Hepatocyte (in vitro differentiated cells): ENCODE measurements at regions not wholly inside any gene's neighbourhood (a gene's known extent, or its start where the extent isn't known, plus 50 kb on each side); places are given as distances from the start of the nearest gene placed in this dataset.

Experiments used
- DNase-seq: peaks from one replicate; pipeline ENCODE4 v3.0.0-alpha.2; 2016; ENCODE audit warnings: low spot score
- H2AFZ ChIP-seq: fragments of 200-600 bp; sonication (generic); 2 replicates; pipeline ENCODE4 v1.6.0; 2016; ENCODE audit warnings: antibody characterized with exemption, mild to moderate bottlenecking
- H3K27ac ChIP-seq: fragments of 200-600 bp; sonication (generic); 2 replicates; pipeline ENCODE4 v1.5.1; 2016; ENCODE audit warnings: mild to moderate bottlenecking
- H3K27me3 ChIP-seq: fragments of 200-600 bp; sonication (generic); 2 replicates; pipeline ENCODE4 v1.6.1; 2016
- H3K36me3 ChIP-seq: fragments of 200-600 bp; sonication (generic); replicated peaks from 2 replicates; pipeline ENCODE4 v1.5.1; 2016; ENCODE audit warnings: low read depth; ENCODE audit not compliant: insufficient read depth
- H3K4me1 ChIP-seq: fragments of 200-600 bp; sonication (generic); 2 replicates; pipeline ENCODE4 v1.5.1; 2016; ENCODE audit warnings: mild to moderate bottlenecking, moderate library complexity; ENCODE audit not compliant: insufficient read depth
- H3K4me2 ChIP-seq: fragments of 200-600 bp; sonication (generic); 2 replicates; pipeline ENCODE4 v1.6.0; 2016
- H3K4me3 ChIP-seq: fragments of 200-600 bp; sonication (generic); 2 replicates; pipeline ENCODE4 v1.5.1; 2016; ENCODE audit warnings: mild to moderate bottlenecking
- H3K79me2 ChIP-seq: fragments of 200-600 bp; sonication (generic); 2 replicates; pipeline ENCODE4 v1.6.0; 2017; ENCODE audit warnings: mild to moderate bottlenecking
- H3K9me2 ChIP-seq: fragments of 200-600 bp; sonication (generic); replicated peaks from 2 replicates; pipeline ENCODE4 v1.6.0; 2017; ENCODE audit warnings: mild to moderate bottlenecking; ENCODE audit not compliant: insufficient read depth
- H3K9me3 ChIP-seq: fragments of 200-600 bp; sonication (generic); 2 replicates; pipeline ENCODE4 v1.5.1; 2016; ENCODE audit warnings: low read depth, mild to moderate bottlenecking
- H4K20me1 ChIP-seq: fragments of 200-600 bp; sonication (generic); 2 replicates; pipeline ENCODE4 v1.6.0; 2016; ENCODE audit warnings: mild to moderate bottlenecking; ENCODE audit not compliant: insufficient read depth, poor library complexity, severe bottlenecking
- CTCF ChIP-seq: fragments of 200-600 bp; sonication (generic); IDR thresholded peaks from 2 replicates; pipeline ENCODE4 v1.5.1; 2016; ENCODE audit warnings: antibody characterized with exemption, mild to moderate bottlenecking; ENCODE audit not compliant: poor library complexity
- EZH2 ChIP-seq: fragments of 200-600 bp; sonication (generic); IDR thresholded peaks from 2 replicates; pipeline ENCODE4 v1.6.1; 2016; ENCODE audit warnings: antibody characterized with exemption, mild to moderate bottlenecking, borderline replicate concordance
- EZH2phosphoT487 ChIP-seq: fragments of 200-600 bp; sonication (generic); IDR thresholded peaks from one replicate; pipeline ENCODE4 v1.6.1; 2018; ENCODE audit warnings: antibody characterized with exemption, mild to moderate bottlenecking, low read depth, moderate library complexity; ENCODE audit not compliant: unreplicated experiment, severe bottlenecking
- WGBS: methylation state at CpG from one replicate; pipeline ENCODE4 v1.1.6; 2016; ENCODE audit warnings: low lambda C conversion rate; ENCODE audit errors: missing lambda C conversion rate; 5-methylcytosine and 5-hydroxymethylcytosine counted together

DNA sequence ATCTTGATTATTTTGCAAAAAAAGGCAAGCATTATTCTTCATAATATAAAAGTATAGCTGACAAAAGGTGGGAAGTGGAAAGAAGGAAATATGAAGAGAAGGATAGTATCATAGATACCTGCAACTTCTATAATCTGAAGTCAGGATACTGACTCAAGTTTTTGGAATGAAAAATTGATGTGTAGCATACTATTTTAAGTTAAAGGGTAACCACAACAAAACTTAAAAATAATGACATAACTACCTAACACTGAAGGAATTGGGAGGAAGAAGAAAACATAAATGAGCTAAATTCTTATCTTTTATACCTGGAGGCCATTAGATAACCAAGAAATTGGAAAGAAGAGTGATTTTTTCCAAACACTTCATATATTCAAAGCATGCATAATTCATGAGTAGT lies 51.8 kb upstream of the TLE1 start:
- Histone ChIP-seq H2AFZ (no peak overlapping the region), H3K9me3 (no peaks in the 10 kb centered on the region), H3K4me1 (peaks cover 7% of the 10 kb centered on the region), H3K27ac (no peak overlapping the region), H3K4me3 (no peak overlapping the region), H4K20me1 (no peaks in the 10 kb centered on the region), H3K4me2 (no peak overlapping the region), H3K27me3 (no peaks in the 10 kb centered on the region), H3K79me2 (no peaks in the 10 kb centered on the region), H3K36me3 (no peaks in the 10 kb centered on the region), H3K9me2 (no peaks in the 10 kb centered on the region)
- no peak for DNase-seq
- no peak for TF ChIP-seq CTCF
- no peak for TF ChIP-seq EZH2
- TF ChIP-seq EZH2phosphoT487, result no peak

DNA sequence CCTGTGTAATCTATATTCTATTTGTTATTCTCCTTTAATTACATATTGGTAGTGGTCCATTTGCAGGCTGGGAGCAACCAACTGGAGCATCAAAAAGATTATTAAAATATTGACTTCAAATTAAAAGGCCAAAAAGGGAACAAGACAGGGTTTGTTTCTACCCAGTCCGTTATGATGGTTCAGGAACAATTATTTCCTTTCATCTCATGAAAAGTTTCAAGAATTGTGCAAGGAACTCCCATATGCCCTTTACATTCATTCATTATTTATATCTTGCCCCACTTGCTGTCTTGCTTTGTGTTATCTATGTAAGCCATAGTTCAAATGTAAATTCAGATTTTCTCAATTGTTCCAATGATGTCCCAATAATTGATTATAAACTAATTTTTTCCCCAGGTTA lies 58.7 kb upstream of the TLE1 start:
- no peak overlapping the region for H3K4me3 ChIP-seq
- no peak overlapping the region for H2AFZ ChIP-seq
- no peaks in the 10 kb centered on the region for H3K9me2 ChIP-seq
- WGBS, result 96% methylated on average over 1 of the region's 1 CpG
- H3K27me3 ChIP-seq, result no peaks in the 10 kb centered on the region
- no peak for DNase-seq
- no peaks in the 10 kb centered on the region for H4K20me1 ChIP-seq
- no peaks in the 10 kb centered on the region for H3K9me3 ChIP-seq
- no peaks in the 10 kb centered on the region for H3K79me2 ChIP-seq
- no peaks in the 10 kb centered on the region for H3K4me1 ChIP-seq
- no peak overlapping the region for H3K4me2 ChIP-seq
- H3K27ac ChIP-seq, result no peak overlapping the region
- TF ChIP-seq EZH2phosphoT487 (no peak), EZH2 (no peak), CTCF (no peak)
- no peaks in the 10 kb centered on the region for H3K36me3 ChIP-seq

- no peak overlapping the region for H3K4me3 ChIP-seq
- H3K9me2 ChIP-seq, result no peaks in the 10 kb centered on the region
- H3K4me1 ChIP-seq, result no peaks in the 10 kb centered on the region
- no peak overlapping the region for H3K4me2 ChIP-seq
- no peaks in the 10 kb centered on the region for H3K9me3 ChIP-seq
- H3K27ac ChIP-seq, result no peak overlapping the region
- no peaks in the 10 kb centered on the region for H3K36me3 ChIP-seq
- H3K79me2 ChIP-seq, result no peaks in the 10 kb centered on the region
- WGBS, result 96% methylated on average over 4 of the region's 4 CpGs
- DNase-seq, result no peak
- no peak overlapping the region for H2AFZ ChIP-seq
- no peaks in the 10 kb centered on the region for H3K27me3 ChIP-seq
- TF ChIP-seq CTCF, result no peak
- TF ChIP-seq EZH2phosphoT487, result no peak
- TF ChIP-seq EZH2, result no peak
- no peaks in the 10 kb centered on the region for H4K20me1 ChIP-seq
Measured at GRCh38 chr9:81753436-81753835, 64.1 kb upstream of the TLE1 start.

- H3K27ac ChIP-seq, result no peak overlapping the region
- H3K4me1 ChIP-seq, result no peaks in the 10 kb centered on the region
- no peaks in the 10 kb centered on the region for H3K79me2 ChIP-seq
- no peak overlapping the region for H3K4me3 ChIP-seq
- H4K20me1 ChIP-seq, result no peaks in the 10 kb centered on the region
- TF ChIP-seq EZH2, result no peak
- TF ChIP-seq CTCF, result no peak
- TF ChIP-seq EZH2phosphoT487, result no peak
- no peaks in the 10 kb centered on the region for H3K9me2 ChIP-seq
- H3K9me3 ChIP-seq, result no peaks in the 10 kb centered on the region
- no peak overlapping the region for H3K4me2 ChIP-seq
- no peaks in the 10 kb centered on the region for H3K36me3 ChIP-seq
- DNase-seq, result no peak
- no peaks in the 10 kb centered on the region for H3K27me3 ChIP-seq
- no peak overlapping the region for H2AFZ ChIP-seq
Measured at GRCh38 chr9:81754245-81754644, 64.9 kb upstream of the TLE1 start.
